GM12878 (cell line): ENCODE measurements at regions not wholly inside any gene's neighbourhood (a gene's known extent, or its start where the extent isn't known, plus 50 kb on each side); places are given as distances from the start of the nearest gene placed in this dataset.

Experiments used
- FOS ChIP-seq: IDR thresholded peaks from 3 replicates; pipeline ENCODE4 v1.6.1; 2011; ENCODE audit warnings: borderline replicate concordance; ENCODE audit not compliant: insufficient read length; ENCODE audit errors: extremely low read depth
- NFIC ChIP-seq: IDR thresholded peaks from 2 replicates; pipeline ENCODE4 v1.6.1; 2012; ENCODE audit warnings: low read depth, mild to moderate bottlenecking, inconsistent platforms, low read length, moderate library complexity
- SIN3A ChIP-seq: IDR thresholded peaks from 2 replicates; pipeline ENCODE4 v1.6.1; 2012; ENCODE audit warnings: low read depth, low read length, improper control_type of control experiment
- TAF1 ChIP-seq: IDR thresholded peaks from 2 replicates; pipeline ENCODE4 v1.6.1; 2011; ENCODE audit warnings: mild to moderate bottlenecking, low read depth, low read length, borderline replicate concordance
- TF ChIP-seq, protein P1 (sequence below), 3 experiments: IDR thresholded peaks in 2 of 3; conservative IDR thresholded peaks in 1 of 3; 2 replicates each; pipeline ENCODE4 v1.5.1; 2011; ENCODE audit warnings: low read depth in 3 of 3, low read length in 3 of 3, mild to moderate bottlenecking in 3 of 3, control low read depth in 2 of 3, moderate library complexity in 2 of 3, inconsistent platforms in 1 of 3, mixed read lengths in 1 of 3; ENCODE audit not compliant: control insufficient read depth in 2 of 3, insufficient read depth in 1 of 3; ENCODE audit errors: extremely low read depth in 1 of 3
- TF ChIP-seq, protein P2 (sequence below): IDR thresholded peaks from 2 replicates; pipeline ENCODE4 v1.6.1; 2012; ENCODE audit warnings: low read depth, low read length, improper control_type of control experiment

DNA sequence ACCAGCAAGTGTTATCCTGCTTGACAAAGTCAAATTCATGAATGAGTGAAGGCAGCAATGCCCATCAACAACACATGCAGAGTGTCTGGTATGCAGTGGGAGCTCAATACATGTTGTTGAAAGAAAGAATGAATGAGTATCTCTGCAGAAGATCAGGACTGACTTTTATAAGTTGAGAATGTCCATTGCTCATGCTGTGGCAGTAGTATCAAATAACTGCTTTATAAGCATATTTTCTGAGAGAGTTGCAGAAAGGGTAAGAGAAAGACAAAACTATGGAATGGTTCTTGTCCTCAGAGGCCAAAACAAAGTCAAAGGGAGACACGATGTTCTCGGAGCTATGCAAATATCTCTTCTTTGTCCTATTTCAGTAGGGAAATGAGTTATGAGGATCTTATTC lies 288.7 kb downstream of the LMX1A start:
- TF ChIP-seq TAF1: no peak
- no peak for TF ChIP-seq FOS
- TF ChIP-seq, protein P1, sequence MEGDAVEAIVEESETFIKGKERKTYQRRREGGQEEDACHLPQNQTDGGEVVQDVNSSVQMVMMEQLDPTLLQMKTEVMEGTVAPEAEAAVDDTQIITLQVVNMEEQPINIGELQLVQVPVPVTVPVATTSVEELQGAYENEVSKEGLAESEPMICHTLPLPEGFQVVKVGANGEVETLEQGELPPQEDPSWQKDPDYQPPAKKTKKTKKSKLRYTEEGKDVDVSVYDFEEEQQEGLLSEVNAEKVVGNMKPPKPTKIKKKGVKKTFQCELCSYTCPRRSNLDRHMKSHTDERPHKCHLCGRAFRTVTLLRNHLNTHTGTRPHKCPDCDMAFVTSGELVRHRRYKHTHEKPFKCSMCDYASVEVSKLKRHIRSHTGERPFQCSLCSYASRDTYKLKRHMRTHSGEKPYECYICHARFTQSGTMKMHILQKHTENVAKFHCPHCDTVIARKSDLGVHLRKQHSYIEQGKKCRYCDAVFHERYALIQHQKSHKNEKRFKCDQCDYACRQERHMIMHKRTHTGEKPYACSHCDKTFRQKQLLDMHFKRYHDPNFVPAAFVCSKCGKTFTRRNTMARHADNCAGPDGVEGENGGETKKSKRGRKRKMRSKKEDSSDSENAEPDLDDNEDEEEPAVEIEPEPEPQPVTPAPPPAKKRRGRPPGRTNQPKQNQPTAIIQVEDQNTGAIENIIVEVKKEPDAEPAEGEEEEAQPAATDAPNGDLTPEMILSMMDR (IDR thresholded peaks at IDR 0.05 in 2 of 3, conservative IDR thresholded peaks at IDR 0.05 in 1 of 3; ENCODE audit: control insufficient read depth in 2 of 3, extremely low read depth in 1 of 3, insufficient read depth in 1 of 3, low read depth in 3 of 3, low read length in 3 of 3): no peak
- no peak for TF ChIP-seq SIN3A
- TF ChIP-seq, protein P2, sequence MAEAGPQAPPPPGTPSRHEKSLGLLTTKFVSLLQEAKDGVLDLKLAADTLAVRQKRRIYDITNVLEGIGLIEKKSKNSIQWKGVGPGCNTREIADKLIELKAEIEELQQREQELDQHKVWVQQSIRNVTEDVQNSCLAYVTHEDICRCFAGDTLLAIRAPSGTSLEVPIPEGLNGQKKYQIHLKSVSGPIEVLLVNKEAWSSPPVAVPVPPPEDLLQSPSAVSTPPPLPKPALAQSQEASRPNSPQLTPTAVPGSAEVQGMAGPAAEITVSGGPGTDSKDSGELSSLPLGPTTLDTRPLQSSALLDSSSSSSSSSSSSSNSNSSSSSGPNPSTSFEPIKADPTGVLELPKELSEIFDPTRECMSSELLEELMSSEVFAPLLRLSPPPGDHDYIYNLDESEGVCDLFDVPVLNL: no peak
- no peak for TF ChIP-seq NFIC
